ENCODE measurements at regions not wholly inside any gene's neighbourhood (a gene's known extent, or its start where the extent isn't known, plus 50 kb on each side); places are given as distances from the start of the nearest gene placed in this dataset.
"Not testable (repeated sequence)": the region's sequence is repeated elsewhere in the genome, so short reads cannot be mapped to it uniquely, and the experiment has no call there.

GRCh38 chr7:126119981-126120380, 1132.8 kb downstream of the GRM8 start:
- no peak overlapping the region for H3K27ac Mint-ChIP-seq
- H3K27me3 Mint-ChIP-seq, result no peaks in the 10 kb centered on the region
- no peaks in the 10 kb centered on the region for H3K36me3 Mint-ChIP-seq (ENCODE audit: low read depth)
- H3K9me3 Mint-ChIP-seq, result peaks cover 35% of the 10 kb centered on the region
- intact Hi-C loops (cut with micrococcal nuclease), result no loop called here
- no peaks in the 10 kb centered on the region for H3K4me1 Mint-ChIP-seq (ENCODE audit: low read depth)
- no peak overlapping the region for H3K4me3 Mint-ChIP-seq

- H3K4me3 Mint-ChIP-seq, result no peak overlapping the region
- H3K36me3 Mint-ChIP-seq (ENCODE audit: low read depth), result no peaks in the 10 kb centered on the region
- no peak overlapping the region for H3K27ac Mint-ChIP-seq
- intact Hi-C loops (cut with micrococcal nuclease), result no loop called here
- H3K9me3 Mint-ChIP-seq, result peaks cover 35% of the 10 kb centered on the region
- no peaks in the 10 kb centered on the region for H3K27me3 Mint-ChIP-seq
- no peaks in the 10 kb centered on the region for H3K4me1 Mint-ChIP-seq (ENCODE audit: low read depth)
These were observed 1149.2 kb downstream of the GRM8 start for GRCh38 chr7:126103582-126103981.

- no peaks in the 10 kb centered on the region for H3K4me1 Mint-ChIP-seq (ENCODE audit: low read depth)
- H3K36me3 Mint-ChIP-seq (ENCODE audit: low read depth), result no peaks in the 10 kb centered on the region
- H3K27ac Mint-ChIP-seq, result no peak overlapping the region
- H3K27me3 Mint-ChIP-seq, result no peaks in the 10 kb centered on the region
- no peak overlapping the region for H3K4me3 Mint-ChIP-seq
- H3K9me3 Mint-ChIP-seq, result peaks cover 17% of the 10 kb centered on the region
- intact Hi-C loops (cut with micrococcal nuclease), result no loop called here
These were observed 1153.4 kb upstream of the POT1 start for GRCh38 chr7:126083014-126083413.

- Mint-ChIP-seq H3K4me1 (ENCODE audit: low read depth) (no peaks in the 10 kb centered on the region), H3K27ac (no peak overlapping the region), H3K4me3 (no peak overlapping the region), H3K36me3 (ENCODE audit: low read depth) (no peaks in the 10 kb centered on the region), H3K27me3 (no peaks in the 10 kb centered on the region), H3K9me3 (peaks cover 8% of the 10 kb centered on the region)
- intact Hi-C loops (cut with micrococcal nuclease), result no loop called here
These were observed 1150.0 kb upstream of the POT1 start for GRCh38 chr7:126079581-126079980.

- no peaks in the 10 kb centered on the region for H3K27me3 Mint-ChIP-seq
- no peaks in the 10 kb centered on the region for H3K4me1 Mint-ChIP-seq (ENCODE audit: low read depth)
- no peak overlapping the region for H3K4me3 Mint-ChIP-seq
- H3K27ac Mint-ChIP-seq, result no peak overlapping the region
- H3K9me3 Mint-ChIP-seq, result peaks cover 8% of the 10 kb centered on the region
- intact Hi-C loops (cut with micrococcal nuclease), result no loop called here
- H3K36me3 Mint-ChIP-seq (ENCODE audit: low read depth), result no peaks in the 10 kb centered on the region
These were observed 1149.5 kb upstream of the POT1 start for GRCh38 chr7:126079151-126079550.

- intact Hi-C loops (cut with micrococcal nuclease), result no loop called here
- Mint-ChIP-seq H3K9me3 (peaks cover 26% of the 10 kb centered on the region), H3K36me3 (ENCODE audit: low read depth) (no peaks in the 10 kb centered on the region), H3K4me1 (ENCODE audit: low read depth) (no peaks in the 10 kb centered on the region), H3K27me3 (no peaks in the 10 kb centered on the region), H3K4me3 (no peak overlapping the region), H3K27ac (no peak overlapping the region)
These were observed 1136.1 kb upstream of the POT1 start for GRCh38 chr7:126065766-126066165.

GRCh38 chr7:126057979-126058378, 1128.4 kb upstream of the POT1 start:
- no peaks in the 10 kb centered on the region for H3K27me3 Mint-ChIP-seq
- no peak overlapping the region for H3K4me3 Mint-ChIP-seq
- no peak overlapping the region for H3K27ac Mint-ChIP-seq

GRCh38 chr7:126056613-126057012, 1127.0 kb upstream of the POT1 start:
- H3K36me3 Mint-ChIP-seq (ENCODE audit: low read depth); H3K4me3 Mint-ChIP-seq; H3K27ac Mint-ChIP-seq; intact Hi-C loops (cut with micrococcal nuclease); H3K4me1 Mint-ChIP-seq (ENCODE audit: low read depth); H3K27me3 Mint-ChIP-seq: not testable (repeated sequence)
- H3K9me3 Mint-ChIP-seq, result peaks cover 31% of the 10 kb centered on the region

More at GRCh38 chr7:126057979-126058378, 1128.4 kb upstream of the POT1 start:
- Mint-ChIP-seq H3K36me3 (ENCODE audit: low read depth) (no peaks in the 10 kb centered on the region), H3K9me3 (peaks cover 25% of the 10 kb centered on the region), H3K4me1 (ENCODE audit: low read depth) (no peaks in the 10 kb centered on the region)
- intact Hi-C loops (cut with micrococcal nuclease), result no loop called here

- Mint-ChIP-seq H3K27me3 (no peaks in the 10 kb centered on the region), H3K9me3 (peaks cover 16% of the 10 kb centered on the region), H3K27ac (no peak overlapping the region), H3K36me3 (ENCODE audit: low read depth) (no peaks in the 10 kb centered on the region), H3K4me1 (ENCODE audit: low read depth) (no peaks in the 10 kb centered on the region), H3K4me3 (no peak overlapping the region)
- intact Hi-C loops (cut with micrococcal nuclease), result no loop called here
These were observed 1122.6 kb upstream of the POT1 start for GRCh38 chr7:126052229-126052628.

- peaks cover 18% of the 10 kb centered on the region for H3K9me3 Mint-ChIP-seq
- H3K27ac Mint-ChIP-seq, result no peak overlapping the region
- intact Hi-C loops (cut with micrococcal nuclease), result no loop called here
- no peak overlapping the region for H3K4me3 Mint-ChIP-seq
- H3K4me1 Mint-ChIP-seq (ENCODE audit: low read depth), result no peaks in the 10 kb centered on the region
- no peaks in the 10 kb centered on the region for H3K36me3 Mint-ChIP-seq (ENCODE audit: low read depth)
- no peaks in the 10 kb centered on the region for H3K27me3 Mint-ChIP-seq
These were observed 1115.0 kb upstream of the POT1 start for GRCh38 chr7:126044662-126045061.

- Mint-ChIP-seq H3K27ac (no peak overlapping the region), H3K4me1 (ENCODE audit: low read depth) (no peaks in the 10 kb centered on the region), H3K27me3 (no peaks in the 10 kb centered on the region), H3K36me3 (ENCODE audit: low read depth) (no peaks in the 10 kb centered on the region), H3K9me3 (peaks cover 9% of the 10 kb centered on the region), H3K4me3 (no peak overlapping the region)
- intact Hi-C loops (cut with micrococcal nuclease), result no loop called here
These were observed 1111.8 kb upstream of the POT1 start for GRCh38 chr7:126041472-126041871.

- no peaks in the 10 kb centered on the region for H3K36me3 Mint-ChIP-seq (ENCODE audit: low read depth)
- no peak overlapping the region for H3K4me3 Mint-ChIP-seq
- H3K27ac Mint-ChIP-seq, result no peak overlapping the region
- peaks cover 9% of the 10 kb centered on the region for H3K9me3 Mint-ChIP-seq
- intact Hi-C loops (cut with micrococcal nuclease), result no loop called here
- H3K27me3 Mint-ChIP-seq, result no peaks in the 10 kb centered on the region
- no peaks in the 10 kb centered on the region for H3K4me1 Mint-ChIP-seq (ENCODE audit: low read depth)
These were observed 1110.8 kb upstream of the POT1 start for GRCh38 chr7:126040114-126041045.

- no peaks in the 10 kb centered on the region for H3K4me1 Mint-ChIP-seq (ENCODE audit: low read depth)
- intact Hi-C loops (cut with micrococcal nuclease), result no loop called here
- no peaks in the 10 kb centered on the region for H3K36me3 Mint-ChIP-seq (ENCODE audit: low read depth)
- H3K4me3 Mint-ChIP-seq, result no peak overlapping the region
- no peaks in the 10 kb centered on the region for H3K27me3 Mint-ChIP-seq
- H3K27ac Mint-ChIP-seq, result no peak overlapping the region
- H3K9me3 Mint-ChIP-seq, result no peaks in the 10 kb centered on the region
These were observed 1096.9 kb upstream of the POT1 start for GRCh38 chr7:126026421-126027088.

- H3K36me3 Mint-ChIP-seq (ENCODE audit: low read depth), result no peaks in the 10 kb centered on the region
- H3K27ac Mint-ChIP-seq, result no peak overlapping the region
- H3K4me1 Mint-ChIP-seq (ENCODE audit: low read depth), result no peaks in the 10 kb centered on the region
- H3K27me3 Mint-ChIP-seq, result no peaks in the 10 kb centered on the region
- H3K9me3 Mint-ChIP-seq, result no peaks in the 10 kb centered on the region
- no peak overlapping the region for H3K4me3 Mint-ChIP-seq
- intact Hi-C loops (cut with micrococcal nuclease), result no loop called here
These were observed 1092.8 kb upstream of the POT1 start for GRCh38 chr7:126022452-126022851.

All from dendritic cell treated with granulocyte-macrophage colony-stimulating factor and Interleukin-4, amounts not matched to agents 40 ng/mL and 50 ng/mL, for 4 days (primary cell).